GM08714 (cell line): ENCODE measurements at regions not wholly inside any gene's neighbourhood (a gene's known extent, or its start where the extent isn't known, plus 50 kb on each side); places are given as distances from the start of the nearest gene placed in this dataset.
"Not testable (repeated sequence)": the region's sequence is repeated elsewhere in the genome, so short reads cannot be mapped to it uniquely, and the experiment has no call there.

Source experiments
- H3K4me3 ChIP-seq: fragments of 200-500 bp; sonication (Bioruptor generic); 2 replicates; pipeline ENCODE4 v1.5.1; 2014; ENCODE audit warnings: mild to moderate bottlenecking, low read length, inconsistent platforms
- ZNF274 ChIP-seq: IDR thresholded peaks from 2 replicates; pipeline ENCODE4 v1.6.1; 2012; ENCODE audit warnings: mild to moderate bottlenecking, low read depth, low read length

DNA sequence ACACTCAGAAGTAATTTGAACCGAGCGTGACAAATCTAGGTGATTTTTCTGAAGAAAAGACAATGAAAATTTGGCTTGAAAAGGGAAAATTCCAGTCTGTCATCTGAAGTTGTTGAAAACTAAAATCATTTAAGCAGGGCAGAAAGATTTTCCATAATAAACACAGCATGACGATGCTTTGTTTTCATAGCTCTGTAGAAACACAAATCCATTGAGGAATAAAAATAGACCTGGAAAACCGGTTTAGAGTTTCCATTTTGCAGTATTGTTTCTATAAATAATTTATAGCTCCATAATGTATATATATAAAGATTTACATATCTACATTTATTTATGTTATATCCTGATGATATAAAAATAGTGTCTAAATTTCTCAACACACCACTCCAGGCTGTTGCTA lies 1918.5 kb upstream of the FLRT2 start:
- H3K4me3 ChIP-seq = no peak overlapping the region
- TF ChIP-seq ZNF274 = no peak

DNA sequence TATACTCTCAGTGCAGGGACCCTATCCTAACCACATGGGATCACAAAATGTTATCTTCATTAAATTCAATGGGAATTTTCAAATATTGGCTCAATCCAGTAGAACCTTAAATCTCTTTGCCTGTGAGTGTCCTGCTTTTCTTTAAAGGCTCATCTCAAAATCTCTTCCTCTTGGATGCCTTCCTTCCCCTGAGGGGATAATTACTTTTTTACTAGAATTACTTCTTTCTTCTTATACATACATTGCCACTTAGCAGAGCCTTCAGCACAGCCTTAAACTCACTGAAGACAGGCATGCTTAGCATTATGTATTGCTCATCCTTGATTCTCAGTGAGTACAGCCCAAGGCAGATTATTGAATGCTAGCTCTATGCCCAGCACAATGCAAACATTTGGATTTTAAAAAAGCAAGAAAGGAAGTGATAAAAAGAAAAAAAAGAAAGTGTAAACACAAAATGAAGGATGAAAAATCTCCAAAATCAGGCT lies 1918.0 kb upstream of the FLRT2 start:
- H3K4me3 ChIP-seq = no peak overlapping the region
- TF ChIP-seq ZNF274 = no peak

DNA sequence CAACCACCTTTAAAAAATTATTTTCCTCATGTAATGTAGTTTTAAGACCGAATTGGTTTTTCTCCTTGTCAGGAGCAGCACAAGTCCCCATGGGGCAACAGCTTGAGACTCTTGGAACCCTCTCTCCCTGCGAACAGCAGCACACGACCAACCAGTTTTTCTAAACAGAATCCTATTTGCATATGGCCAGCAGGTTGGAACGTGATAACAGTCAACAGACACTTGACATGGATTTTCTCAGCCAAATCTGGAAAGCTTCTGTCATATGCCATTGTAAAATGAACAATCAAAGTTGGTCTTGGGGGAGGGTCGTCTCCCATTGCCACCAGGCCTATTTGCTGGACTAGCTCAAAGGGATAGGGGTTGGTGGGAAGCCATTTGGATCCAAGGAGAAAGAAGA lies 1915.0 kb upstream of the FLRT2 start:
- no peak overlapping the region for H3K4me3 ChIP-seq
- TF ChIP-seq ZNF274 = no peak

DNA sequence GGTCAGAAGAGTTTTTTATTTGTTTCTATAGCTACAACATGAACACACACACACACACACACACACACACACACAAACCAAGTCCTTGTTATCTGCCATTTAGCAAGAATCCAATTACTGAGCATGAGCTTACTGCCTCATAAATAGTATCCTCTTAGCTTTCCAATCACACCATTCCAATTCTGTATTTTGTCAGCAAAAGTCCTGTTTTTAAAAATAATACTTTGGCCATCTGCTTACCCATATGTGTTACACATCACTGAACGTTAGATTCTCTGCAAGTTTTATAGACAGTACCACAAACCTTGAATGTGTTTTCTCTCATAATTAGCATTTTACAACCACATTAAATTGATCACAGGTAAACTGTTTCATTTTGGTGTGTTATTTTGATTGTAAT lies 1905.4 kb upstream of the FLRT2 start:
- H3K4me3 ChIP-seq = no peak overlapping the region
- TF ChIP-seq ZNF274 = no peak

GRCh38 chr14:83632375-83632774 lies 1897.6 kb upstream of the FLRT2 start:
- no peak overlapping the region for H3K4me3 ChIP-seq
- TF ChIP-seq ZNF274 = no peak

GRCh38 chr14:83638748-83639504 lies 1891.0 kb upstream of the FLRT2 start:
- no peak for TF ChIP-seq ZNF274
- H3K4me3 ChIP-seq = no peak overlapping the region

GRCh38 chr14:83639505-83639875 lies 1890.5 kb upstream of the FLRT2 start:
- H3K4me3 ChIP-seq = not testable (repeated sequence)

DNA sequence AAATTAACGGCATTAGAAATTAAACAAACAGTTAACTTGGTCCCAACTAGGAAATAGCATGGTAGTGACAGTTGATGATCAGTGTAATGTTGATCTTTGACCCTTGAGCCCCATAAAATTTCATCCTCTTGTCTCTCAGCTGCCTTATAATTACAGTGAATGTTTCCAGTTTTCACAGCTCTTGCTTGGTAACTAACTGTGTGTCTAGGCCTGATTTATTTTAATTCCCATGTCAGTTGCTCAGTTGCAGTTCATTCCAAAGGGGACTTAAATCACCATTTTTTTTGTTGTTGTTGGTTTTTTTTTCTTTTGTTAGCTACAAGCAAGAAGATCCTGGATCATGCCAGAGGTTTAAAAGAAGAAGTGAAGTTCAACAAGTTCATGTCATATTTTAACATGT lies 1883.7 kb upstream of the FLRT2 start:
- H3K4me3 ChIP-seq = no peak overlapping the region
- TF ChIP-seq ZNF274 = no peak

DNA sequence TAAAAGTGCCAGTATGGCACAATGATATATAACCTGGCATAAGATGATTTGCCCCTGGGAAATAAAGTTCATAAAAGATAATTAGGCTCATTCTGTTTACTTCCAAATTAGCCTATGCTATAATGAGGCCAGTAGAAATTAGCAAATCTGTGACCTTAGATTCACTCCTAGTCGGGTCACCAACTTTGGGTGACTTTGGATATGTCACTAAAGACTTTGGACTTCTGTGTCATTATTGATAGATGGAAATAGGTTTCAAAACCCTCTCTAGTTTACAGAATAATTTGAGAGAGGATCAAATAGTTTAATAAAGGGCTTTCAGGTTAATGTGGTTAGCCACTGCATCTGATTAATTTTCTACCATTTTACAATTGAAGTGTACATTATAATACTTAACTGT lies 1869.3 kb upstream of the FLRT2 start:
- no peak overlapping the region for H3K4me3 ChIP-seq
- no peak for TF ChIP-seq ZNF274

GRCh38 chr14:83664389-83664788 lies 1865.6 kb upstream of the FLRT2 start:
- no peak overlapping the region for H3K4me3 ChIP-seq
- TF ChIP-seq ZNF274 = no peak

- TF ChIP-seq ZNF274 = no peak
- no peak overlapping the region for H3K4me3 ChIP-seq
Measured at GRCh38 chr14:83689265-83689664, 1840.7 kb upstream of the FLRT2 start.

GRCh38 chr14:83697099-83697498 lies 1832.8 kb upstream of the FLRT2 start:
- no peak for TF ChIP-seq ZNF274
- H3K4me3 ChIP-seq = no peak overlapping the region

DNA sequence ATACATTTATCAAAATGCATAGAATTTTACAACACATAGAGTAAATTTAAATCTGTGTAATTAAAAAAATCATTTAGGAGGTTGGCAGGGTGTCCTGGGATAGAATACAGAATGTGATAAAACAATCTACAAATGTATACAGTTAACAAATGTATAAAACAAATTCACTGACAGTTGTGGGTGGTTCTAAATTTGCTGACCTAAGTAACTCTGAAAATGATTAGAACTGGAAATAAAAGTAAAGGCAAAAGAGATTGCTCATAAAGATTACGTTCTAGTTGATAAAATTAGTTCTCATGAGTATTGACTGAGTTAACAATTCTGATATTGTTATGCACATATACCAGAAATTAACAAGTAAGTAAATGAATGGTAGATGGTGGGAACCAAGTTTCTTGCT lies 1827.3 kb upstream of the FLRT2 start:
- H3K4me3 ChIP-seq = no peak overlapping the region
- TF ChIP-seq ZNF274 = no peak

GRCh38 chr14:83706231-83706954 lies 1823.6 kb upstream of the FLRT2 start:
- no peak overlapping the region for H3K4me3 ChIP-seq

GRCh38 chr14:83707056-83707455 lies 1822.9 kb upstream of the FLRT2 start:
- no peak overlapping the region for H3K4me3 ChIP-seq
- TF ChIP-seq ZNF274 = no peak

More at GRCh38 chr14:83706231-83706954, 1823.6 kb upstream of the FLRT2 start:
- no peak for TF ChIP-seq ZNF274

DNA sequence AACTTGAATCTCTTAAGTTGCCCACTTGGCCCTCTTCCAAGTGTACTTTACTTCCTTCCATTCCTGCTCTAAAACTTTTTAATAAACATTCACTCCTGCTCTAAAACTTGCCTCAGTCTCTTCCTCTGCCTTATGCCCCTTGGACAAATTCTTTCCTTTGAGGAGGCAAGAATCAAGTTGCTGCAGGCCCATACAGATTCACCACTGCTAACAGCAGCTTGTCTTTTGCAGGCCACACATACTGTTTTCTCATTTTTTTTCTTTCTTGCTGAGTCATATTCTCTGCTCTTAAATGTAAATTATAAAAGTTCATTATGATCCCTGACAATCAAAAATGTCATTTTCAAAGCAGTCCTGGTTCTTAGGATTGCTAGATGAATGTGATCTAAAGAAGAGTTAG lies 1820.8 kb upstream of the FLRT2 start:
- H3K4me3 ChIP-seq = no peak overlapping the region
- TF ChIP-seq ZNF274 = no peak
